Keratinocyte (primary cell): ENCODE measurements at regions not wholly inside any gene's neighbourhood (a gene's known extent, or its start where the extent isn't known, plus 50 kb on each side); places are given as distances from the start of the nearest gene placed in this dataset.
A peak's percentile ranks its signal among the peaks of the same experiment; 100 is the strongest.

Source experiments
- DNase-seq: peaks from one replicate; pipeline ENCODE4 v3.0.0-alpha.2; 2011; ENCODE audit warnings: low read depth, missing footprints, low spot score
- FAIRE-seq: peaks from 2 replicates; lab custom pipeline; 2011; peaks lifted over from hg19 to GRCh38; lab: Jason Lieb, UNC
- H2AFZ ChIP-seq: 2 replicates; pipeline ENCODE4 v1.6.0; 2012; ENCODE audit warnings: low read length, control low read depth, inconsistent platforms; ENCODE audit not compliant: control insufficient read depth
- H3K27ac ChIP-seq: 2 replicates; pipeline ENCODE4 v1.5.1; 2011; ENCODE audit warnings: low read length; ENCODE audit not compliant: control insufficient read depth, insufficient read depth
- H3K27me3 ChIP-seq: 3 replicates; pipeline ENCODE4 v1.6.0; 2011; ENCODE audit warnings: low read length; ENCODE audit not compliant: control insufficient read depth, insufficient read depth; ENCODE audit errors: extremely low read depth
- H3K36me3 ChIP-seq, 2 experiments: 2 replicates in 1 of 2; 3 replicates in 1 of 2; pipeline ENCODE4 v1.5.1; 2011; ENCODE audit warnings: low read length in 2 of 2, mild to moderate bottlenecking in 1 of 2; ENCODE audit not compliant: control insufficient read depth in 2 of 2, insufficient read depth in 2 of 2; ENCODE audit errors: extremely low read depth in 1 of 2
- H3K4me1 ChIP-seq: 3 replicates; pipeline ENCODE4 v1.5.1; 2011; ENCODE audit warnings: low read length; ENCODE audit not compliant: control insufficient read depth, insufficient read depth; ENCODE audit errors: extremely low read depth
- H3K4me2 ChIP-seq: 3 replicates; pipeline ENCODE4 v1.6.0; 2011; ENCODE audit warnings: low read depth, low read length; ENCODE audit not compliant: control insufficient read depth, insufficient read depth; ENCODE audit errors: extremely low read depth
- H3K4me3 ChIP-seq, 3 experiments: fragments of 200-600 bp in 1 of 3; sonication (generic) in 1 of 3; 2 replicates in 2 of 3; 3 replicates in 1 of 3; pipeline ENCODE4 v1.5.1; 2011 to 2016; ENCODE audit warnings: low read length in 3 of 3, mild to moderate bottlenecking in 3 of 3, control low read depth in 2 of 3, inconsistent platforms in 1 of 3, low read depth in 1 of 3, mixed read lengths in 1 of 3, mixed run types in 1 of 3, moderate library complexity in 1 of 3; ENCODE audit not compliant: control insufficient read depth in 2 of 3, insufficient read depth in 2 of 3; ENCODE audit errors: extremely low read depth in 1 of 3
- H3K79me2 ChIP-seq: 2 replicates; pipeline ENCODE4 v1.6.0; 2012; ENCODE audit warnings: low read length; ENCODE audit not compliant: control insufficient read depth, insufficient read depth
- H3K9ac ChIP-seq: 3 replicates; pipeline ENCODE4 v1.6.0; 2011; ENCODE audit warnings: low read length; ENCODE audit not compliant: control insufficient read depth, insufficient read depth; ENCODE audit errors: extremely low read depth
- H3K9me1 ChIP-seq: 3 replicates; pipeline ENCODE4 v1.6.0; 2011; ENCODE audit warnings: low read length; ENCODE audit not compliant: control insufficient read depth, insufficient read depth; ENCODE audit errors: extremely low read depth
- H3K9me3 ChIP-seq: 2 replicates; pipeline ENCODE4 v1.5.1; 2012; ENCODE audit warnings: low read depth, low read length; ENCODE audit not compliant: control insufficient read depth
- H4K20me1 ChIP-seq: 3 replicates; pipeline ENCODE4 v1.6.0; 2011; ENCODE audit warnings: low read length; ENCODE audit not compliant: control insufficient read depth, insufficient read depth; ENCODE audit errors: extremely low read depth
- CTCF ChIP-seq, 3 experiments: IDR thresholded peaks in 1 of 3; conservative IDR thresholded peaks in 1 of 3; optimal IDR thresholded peaks in 1 of 3; 2 replicates in 2 of 3; 3 replicates in 1 of 3; pipeline versions ENCODE3 to v1.5.1; 2011; ENCODE audit warnings: low read length in 3 of 3, mild to moderate bottlenecking in 3 of 3, moderate library complexity in 2 of 3, control low read depth in 1 of 3, inconsistent platforms in 1 of 3; ENCODE audit not compliant: insufficient read depth in 2 of 3; ENCODE audit errors: extremely low read depth in 1 of 3
- EZH2 ChIP-seq: IDR thresholded peaks from one replicate; pipeline ENCODE4 v1.6.1; 2012; ENCODE audit warnings: inconsistent platforms, mild to moderate bottlenecking, low read length, moderate library complexity
- dilution Hi-C: fragments of 300-500 bp; cut with MboI; formaldehyde crosslinking; loops from one replicate; pipeline ENCODE4 v1.7.0; 2020; ENCODE audit warnings: low sequenced_read_pairs; ENCODE audit not compliant: extremely low pct_ligation_motif_present

- no peak overlapping the region for H2AFZ ChIP-seq
- H3K79me2 ChIP-seq: no peaks in the 10 kb centered on the region
- no peak overlapping the region for H3K4me3 ChIP-seq
- no peak overlapping the region for H3K9ac ChIP-seq
- peaks cover 35% of the 10 kb centered on the region for H3K4me1 ChIP-seq
- no peaks in the 10 kb centered on the region for H3K27me3 ChIP-seq
- no peaks in the 10 kb centered on the region for H4K20me1 ChIP-seq
- H3K4me2 ChIP-seq: no peak overlapping the region
- H3K27ac ChIP-seq: no peak overlapping the region
- TF ChIP-seq EZH2 (no peak), CTCF (optimal IDR thresholded peaks at IDR 0.05 in 1 of 3, IDR thresholded peaks at IDR 0.05 in 1 of 3, conservative IDR thresholded peaks at IDR 0.05 in 1 of 3; ENCODE audit: extremely low read depth in 1 of 3, insufficient read depth in 2 of 3, low read length in 3 of 3) (no peak)
- H3K9me3 ChIP-seq: no peaks in the 10 kb centered on the region
- no peak for FAIRE-seq
- dilution Hi-C loops: no loop called here
- H3K9me1 ChIP-seq: no peaks in the 10 kb centered on the region
- no peak for DNase-seq
- H3K36me3 ChIP-seq: no peaks in the 10 kb centered on the region
Measured at GRCh38 chr6:2503816-2504494, 246.8 kb downstream of the MYLK4 start.

- Histone ChIP-seq H3K4me1 (peaks cover 38% of the 10 kb centered on the region), H3K9me3 (no peaks in the 10 kb centered on the region), H3K4me3 (no peak overlapping the region), H2AFZ (peak overlapping the region; percentile 74), H3K27ac (no peak overlapping the region), H3K79me2 (no peaks in the 10 kb centered on the region), H4K20me1 (no peaks in the 10 kb centered on the region), H3K9ac (no peak overlapping the region), H3K9me1 (no peaks in the 10 kb centered on the region), H3K4me2 (peak overlapping the region; percentile 53), H3K36me3 (no peaks in the 10 kb centered on the region), H3K27me3 (no peaks in the 10 kb centered on the region)
- peak; percentile 79 for FAIRE-seq
- dilution Hi-C loops: no loop called here
- no peak for TF ChIP-seq EZH2
- no peak for TF ChIP-seq CTCF (optimal IDR thresholded peaks at IDR 0.05 in 1 of 3, IDR thresholded peaks at IDR 0.05 in 1 of 3, conservative IDR thresholded peaks at IDR 0.05 in 1 of 3; ENCODE audit: extremely low read depth in 1 of 3, insufficient read depth in 2 of 3, low read length in 3 of 3)
- DNase-seq: no peak
Measured at GRCh38 chr6:2502998-2503674, 247.6 kb downstream of the MYLK4 start.
